Stimulated activated CD8-positive, alpha-beta memory T cell treated with anti-CD3 and anti-CD28 coated beads, Interleukin-15, amount 100 ng/mL, for 48 hours (primary cell): ENCODE measurements at regions not wholly inside any gene's neighbourhood (a gene's known extent, or its start where the extent isn't known, plus 50 kb on each side); places are given as distances from the start of the nearest gene placed in this dataset.

Source experiments
- DNase-seq, 2 donors: peaks; one replicate each; pipeline ENCODE4 v3.0.0-alpha.2; 2020; ENCODE audit warnings: low read depth in 2 of 2

DNA sequence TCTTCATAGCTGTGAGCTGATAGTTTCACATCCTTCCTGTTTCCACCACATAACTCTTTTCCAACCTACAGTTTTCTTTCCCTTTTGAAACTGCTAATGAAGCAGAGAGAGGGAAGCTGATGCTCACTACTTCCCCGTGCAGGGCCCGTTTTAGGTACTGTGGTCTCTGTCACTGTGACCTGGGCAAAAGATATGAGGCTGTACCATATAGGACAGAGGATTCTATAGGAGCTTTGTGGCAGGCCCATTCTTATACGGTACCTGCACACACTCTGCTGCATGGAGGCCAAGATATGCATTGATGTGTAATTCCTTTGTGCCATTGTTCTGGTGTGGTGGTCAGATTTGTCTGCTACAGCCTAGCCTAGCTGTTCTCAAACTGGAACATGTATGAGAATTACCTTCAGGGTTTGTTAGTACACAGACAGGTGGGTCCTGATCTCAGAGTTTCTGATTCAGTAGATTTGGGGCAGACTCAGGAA, 577.3 kb downstream of the LMO7 start:
- DNase-seq: no peak

DNA sequence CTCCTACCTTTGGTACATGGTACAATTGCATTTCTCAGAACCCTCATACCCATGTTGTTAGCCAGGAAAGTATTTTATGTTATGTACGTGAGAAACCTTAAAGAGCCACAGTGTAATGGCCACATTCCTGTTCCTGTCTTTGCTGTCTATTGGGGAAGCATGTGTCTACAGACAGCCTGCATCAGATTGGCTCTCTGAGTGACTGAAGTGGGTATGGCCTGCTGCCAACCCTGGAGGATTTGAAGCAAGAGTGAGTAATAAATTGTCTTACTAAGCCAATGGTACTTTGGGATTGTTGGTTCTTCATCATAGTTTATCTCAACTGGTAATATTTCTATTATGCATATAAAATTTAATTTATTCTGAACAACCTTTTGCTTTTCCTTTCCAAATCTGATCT, 574.1 kb downstream of the LMO7 start:
- DNase-seq: no peak

DNA sequence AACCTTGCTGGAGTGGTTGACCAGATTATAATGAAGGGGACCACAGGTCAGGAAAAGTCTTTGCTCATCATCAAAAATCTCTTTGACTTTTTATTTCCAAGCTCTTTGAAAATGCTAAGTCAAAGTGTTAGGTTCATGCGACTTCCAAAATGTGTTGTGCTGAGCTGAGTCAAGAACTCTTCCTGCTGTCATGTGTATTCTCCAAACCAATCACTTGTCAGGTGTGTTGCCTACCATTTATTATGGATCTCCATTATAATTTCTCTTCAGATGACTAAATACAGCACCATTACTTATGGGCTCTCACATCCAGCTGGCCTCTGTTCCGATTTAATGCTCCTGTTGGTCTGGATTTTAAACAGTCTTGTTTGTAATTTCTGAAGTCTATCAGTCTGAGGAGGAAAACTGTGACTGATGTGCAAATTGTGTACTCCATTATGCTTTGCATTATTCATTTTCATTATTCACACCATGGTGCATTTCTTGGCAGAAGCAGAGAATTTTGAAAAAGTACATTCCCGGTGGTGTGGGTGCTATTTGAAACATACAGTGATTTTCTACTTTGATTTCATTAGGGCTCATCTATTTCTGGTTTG, 562.5 kb downstream of the LMO7 start:
- no peak for DNase-seq

DNA sequence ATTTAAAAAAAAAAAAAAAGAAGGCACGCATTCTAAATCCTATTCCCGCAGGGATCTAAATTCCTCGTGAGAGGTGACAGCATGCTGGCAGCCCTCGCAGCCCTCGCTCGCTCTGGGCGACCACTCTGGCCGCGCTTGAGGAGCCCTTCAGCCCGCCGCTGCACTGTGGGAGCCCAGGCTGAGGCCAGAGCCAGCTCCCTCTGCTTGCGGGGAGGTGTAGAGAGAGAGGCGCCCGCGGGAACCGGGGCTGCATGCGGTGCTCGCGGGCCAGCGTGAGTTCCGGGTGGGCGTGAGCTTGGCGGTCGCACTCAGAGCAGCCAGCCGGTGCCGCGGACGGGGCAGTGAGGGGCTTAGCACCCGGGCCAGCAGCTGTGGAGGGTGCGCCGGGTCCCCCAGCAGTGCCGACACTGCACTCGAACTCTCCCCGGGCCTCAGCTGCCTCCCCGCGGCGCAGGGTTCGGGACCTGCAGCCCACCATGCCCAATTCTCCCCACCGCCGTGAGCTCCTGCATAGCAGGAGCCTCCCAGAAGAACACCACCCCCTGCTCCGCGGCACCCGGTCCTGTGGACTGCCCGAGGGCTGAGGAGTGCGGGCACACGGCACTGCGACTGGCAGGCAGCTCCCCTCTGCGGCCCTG, 553.9 kb downstream of the LMO7 start:
- no peak for DNase-seq

DNA sequence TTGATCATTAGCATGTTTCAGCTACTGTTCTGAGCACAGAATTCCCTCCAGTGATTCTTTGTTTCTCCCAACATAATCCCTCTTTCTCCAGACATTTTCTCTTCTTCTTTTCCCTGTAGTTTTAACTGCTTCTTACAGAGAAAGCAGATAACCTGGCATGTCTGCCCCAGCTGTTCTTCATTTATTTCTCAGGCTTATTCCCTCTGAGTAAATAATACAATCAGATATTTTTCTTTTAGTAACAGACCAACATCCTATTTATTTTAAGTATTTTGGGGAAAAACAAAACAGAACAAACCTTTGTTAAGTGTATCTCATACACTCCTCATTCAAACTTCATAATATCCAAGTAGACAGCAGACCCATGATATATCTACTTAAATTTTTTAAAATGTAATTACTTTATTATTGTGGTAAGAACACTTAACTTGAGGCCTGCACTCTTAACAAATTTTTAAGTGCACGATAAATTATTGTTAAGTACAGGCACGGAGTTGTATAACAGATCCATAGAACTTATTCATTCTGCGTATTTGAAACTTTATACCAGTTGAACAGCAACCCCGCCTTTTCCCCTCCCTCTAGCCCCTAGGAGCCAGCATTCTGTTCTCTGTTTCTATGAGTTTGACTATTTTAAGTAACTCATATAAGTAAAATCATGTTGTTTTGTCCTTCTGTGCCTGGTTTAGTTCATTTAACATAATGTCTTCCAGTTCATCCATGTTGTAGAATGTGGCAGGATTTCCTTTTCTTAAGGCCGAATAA, 540.0 kb downstream of the LMO7 start:
- DNase-seq: no peak

DNA sequence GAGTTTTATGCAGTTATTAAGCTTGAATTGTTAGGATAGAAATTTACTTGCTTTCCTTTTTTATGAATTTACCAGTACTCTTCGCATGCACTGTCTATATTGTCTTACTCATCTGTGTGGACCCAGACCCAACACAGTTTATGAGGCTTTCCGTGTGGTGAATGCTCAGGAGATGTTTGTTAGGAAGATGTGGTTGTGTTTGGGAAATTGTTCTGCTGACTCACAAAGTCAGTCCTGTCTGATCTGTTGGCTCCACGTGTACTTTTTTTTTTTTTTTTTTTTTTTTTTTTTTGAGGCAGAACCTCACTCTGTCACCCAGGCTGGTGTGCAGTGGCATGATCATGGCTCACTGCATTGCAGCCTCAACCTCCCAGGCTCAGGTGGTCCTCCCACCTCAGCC, 532.5 kb downstream of the LMO7 start:
- DNase-seq: no peak

DNA sequence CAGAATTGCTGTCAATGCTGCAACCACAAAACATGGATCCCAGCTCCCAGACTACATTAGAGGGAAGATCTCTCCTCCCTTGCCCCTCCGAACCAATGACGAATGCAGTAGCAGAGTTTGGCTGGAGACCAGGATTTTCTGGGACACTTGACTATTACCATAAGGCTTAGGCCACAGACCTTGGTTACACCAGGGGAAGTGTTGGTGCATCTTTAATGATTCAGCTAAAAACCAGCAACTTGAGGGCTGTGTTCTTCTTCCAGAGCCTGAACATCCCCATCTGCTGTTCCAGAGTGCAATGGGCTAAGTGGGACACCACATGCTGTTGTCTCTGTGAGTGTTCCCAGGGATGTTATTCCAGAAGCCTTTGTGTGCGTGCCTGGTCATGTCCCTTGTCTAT, 528.2 kb downstream of the LMO7 start:
- DNase-seq: no peak

DNA sequence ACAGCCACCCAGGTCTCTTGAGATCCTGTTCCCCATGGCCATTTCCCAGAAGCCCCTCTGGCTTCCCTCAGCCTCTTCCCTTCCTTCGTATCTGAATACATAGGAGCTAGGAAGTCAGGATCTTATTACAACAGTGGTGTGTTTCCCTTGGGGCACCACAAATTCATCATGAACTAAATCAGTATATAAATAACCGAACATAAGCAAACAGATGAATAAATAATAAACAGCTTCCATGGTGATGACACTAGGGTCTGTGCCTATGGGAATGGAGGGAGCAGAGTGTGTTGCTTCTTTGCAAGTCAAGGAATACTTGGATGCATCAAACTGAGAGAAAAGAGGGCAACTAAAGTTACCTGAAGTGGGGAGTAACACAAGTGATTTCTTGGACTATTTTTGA, 527.6 kb downstream of the LMO7 start:
- DNase-seq: no peak

DNA sequence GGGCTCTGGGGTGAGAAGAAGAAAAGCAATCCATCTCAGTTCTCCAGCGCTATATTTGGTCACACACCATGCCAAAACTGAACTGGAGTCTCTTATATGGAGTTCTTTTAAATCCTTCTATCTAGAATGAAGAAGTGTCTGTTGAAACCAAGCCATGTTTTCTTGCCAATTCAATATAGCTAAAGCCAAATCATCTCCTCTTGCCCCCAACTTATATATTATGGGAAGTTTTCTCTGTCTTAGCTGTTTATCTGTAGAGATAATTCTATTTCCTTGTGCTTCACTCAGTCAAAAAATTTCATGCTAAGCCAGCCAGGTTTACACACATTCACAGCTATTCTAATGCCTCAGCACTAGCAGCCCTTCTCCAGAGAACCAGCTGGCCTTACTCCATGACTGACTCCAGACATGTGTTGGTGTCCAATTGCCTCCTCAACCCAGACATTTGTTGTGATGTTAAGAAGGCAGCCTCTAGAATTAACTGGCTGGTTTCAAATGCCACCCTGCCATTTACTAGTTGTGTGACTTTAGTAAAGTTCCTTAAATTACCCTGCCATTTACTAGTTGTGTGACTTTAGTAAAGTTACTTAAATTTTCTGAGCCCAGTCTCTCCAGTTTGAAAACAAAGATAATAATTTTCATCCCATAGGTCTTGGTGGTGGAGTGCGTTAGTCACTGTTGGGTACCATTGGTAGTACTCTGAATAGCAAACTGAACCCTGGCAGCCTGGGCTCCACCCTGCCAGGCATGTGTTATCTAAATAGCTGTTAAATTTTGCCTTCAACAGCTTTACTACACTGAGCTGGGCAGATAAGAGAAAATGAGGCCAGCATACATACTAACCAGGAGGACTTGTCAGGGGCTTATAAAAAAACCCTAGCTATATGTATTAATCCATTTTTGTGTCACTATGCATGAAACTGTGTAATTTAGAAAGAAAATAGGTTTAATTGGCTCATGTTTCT, 525.1 kb downstream of the LMO7 start:
- no peak for DNase-seq

DNA sequence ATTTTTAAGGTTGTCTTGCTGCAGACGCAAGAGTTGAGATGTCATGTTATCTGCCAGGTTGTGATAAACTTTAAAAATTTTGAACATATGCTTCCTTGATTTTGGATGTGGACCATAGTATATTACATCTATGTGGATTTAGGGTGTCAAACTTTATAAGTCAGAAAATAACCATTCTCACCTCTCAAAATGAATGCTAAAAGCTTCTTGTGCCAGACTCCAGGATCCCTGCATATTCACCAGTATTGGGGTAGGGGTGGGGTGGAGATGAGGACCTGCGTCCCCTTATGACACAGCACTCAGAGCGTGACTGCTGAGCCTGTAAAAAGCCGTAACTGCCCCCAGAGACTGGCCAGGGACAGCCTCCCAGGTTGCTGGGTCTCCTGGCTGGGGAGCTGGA, 524.4 kb downstream of the LMO7 start:
- DNase-seq: no peak

DNA sequence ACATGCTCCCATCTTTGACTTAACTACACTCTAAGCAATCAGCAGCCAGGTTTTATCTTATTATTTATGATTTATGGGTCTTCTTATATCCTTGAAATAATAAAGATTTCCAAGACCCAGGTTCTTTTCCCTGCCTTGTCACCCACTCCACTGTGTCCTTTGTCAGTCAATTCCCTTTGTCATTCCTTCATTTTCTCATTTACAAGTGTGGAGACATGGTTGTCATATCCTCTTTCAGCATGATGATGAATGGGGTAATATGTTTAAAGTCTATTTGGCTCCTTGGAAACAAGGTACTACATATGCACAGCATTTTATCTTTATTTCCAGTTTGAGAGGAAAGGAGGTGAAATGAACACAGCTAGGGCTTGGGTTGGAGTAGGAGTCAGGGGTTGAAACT, 521.8 kb downstream of the LMO7 start:
- DNase-seq: no peak

DNA sequence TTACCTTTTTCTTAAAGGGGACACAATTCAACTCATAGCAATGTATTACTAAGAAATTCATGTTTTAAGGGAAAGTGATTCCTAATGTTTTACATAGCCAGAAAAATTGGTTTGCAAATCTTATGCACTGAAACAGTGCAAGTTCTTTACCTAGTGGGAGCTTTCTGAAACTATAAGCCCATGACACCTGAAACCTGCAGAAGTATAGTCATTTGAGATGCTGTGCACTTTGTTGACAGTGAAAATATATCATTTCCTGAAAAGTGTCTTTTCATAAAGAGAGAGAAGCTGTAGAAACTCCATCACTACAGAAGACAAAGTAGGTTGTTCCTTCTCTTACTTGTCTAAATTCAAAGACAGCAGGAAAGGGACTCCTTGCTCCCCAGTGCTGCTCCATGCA, 517.1 kb downstream of the LMO7 start:
- DNase-seq: no peak

DNA sequence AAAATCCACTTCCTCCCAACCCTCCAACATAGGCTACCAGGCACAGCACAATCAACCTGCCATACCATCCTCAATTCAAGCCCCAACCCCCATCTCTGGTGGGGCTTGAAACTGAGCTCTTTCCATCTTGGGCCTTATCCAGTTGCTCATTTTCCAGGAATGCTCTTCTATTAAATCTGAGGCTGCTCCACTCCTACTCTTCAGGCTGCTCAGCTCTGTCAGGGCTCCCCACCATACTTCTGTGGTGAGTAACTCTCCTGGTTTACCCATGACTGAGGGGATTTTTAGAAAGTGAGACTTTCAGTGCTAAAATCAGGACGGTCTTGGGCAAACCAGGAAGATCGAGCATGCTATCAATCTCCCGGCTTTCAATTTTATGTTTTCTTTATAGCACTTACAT, 512.8 kb downstream of the LMO7 start:
- DNase-seq: no peak

DNA sequence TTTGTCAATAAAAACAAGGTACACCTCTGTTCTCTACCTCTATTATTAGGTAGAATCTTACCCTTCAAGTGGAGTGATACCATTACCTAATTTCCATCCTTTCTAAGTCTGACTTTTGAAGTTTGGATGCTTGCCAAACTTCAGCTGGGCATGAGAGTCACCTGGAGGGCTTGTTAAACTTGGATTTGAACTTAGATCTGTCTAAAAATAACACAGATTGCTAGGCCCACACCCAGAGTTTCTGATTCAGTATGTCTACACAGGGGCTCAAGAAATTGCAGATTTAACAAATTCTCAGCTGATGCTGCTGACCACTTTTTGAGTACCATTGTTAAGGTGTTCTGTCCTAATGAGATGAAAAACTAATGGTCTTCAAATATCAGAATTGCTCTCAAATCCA, 512.2 kb downstream of the LMO7 start:
- DNase-seq: no peak

DNA sequence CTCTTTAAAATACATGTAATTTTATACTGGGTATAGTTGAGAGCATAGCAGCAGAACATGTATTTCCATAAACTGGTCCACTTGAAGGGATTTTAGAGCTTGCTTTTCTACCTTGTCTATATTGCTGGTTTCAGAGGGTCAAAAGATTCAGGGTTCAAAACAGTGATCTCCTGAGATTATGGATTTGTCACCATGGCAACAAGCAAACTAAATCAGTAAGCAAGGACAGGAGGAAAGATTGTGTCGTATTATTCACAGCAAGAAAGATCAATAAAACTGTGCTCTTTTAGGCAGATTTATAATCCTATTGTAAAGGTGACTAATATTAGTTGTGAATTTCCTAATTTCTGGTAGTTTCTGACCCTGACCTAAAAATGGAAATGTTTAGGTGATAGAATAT, 496.4 kb downstream of the LMO7 start:
- DNase-seq: no peak

DNA sequence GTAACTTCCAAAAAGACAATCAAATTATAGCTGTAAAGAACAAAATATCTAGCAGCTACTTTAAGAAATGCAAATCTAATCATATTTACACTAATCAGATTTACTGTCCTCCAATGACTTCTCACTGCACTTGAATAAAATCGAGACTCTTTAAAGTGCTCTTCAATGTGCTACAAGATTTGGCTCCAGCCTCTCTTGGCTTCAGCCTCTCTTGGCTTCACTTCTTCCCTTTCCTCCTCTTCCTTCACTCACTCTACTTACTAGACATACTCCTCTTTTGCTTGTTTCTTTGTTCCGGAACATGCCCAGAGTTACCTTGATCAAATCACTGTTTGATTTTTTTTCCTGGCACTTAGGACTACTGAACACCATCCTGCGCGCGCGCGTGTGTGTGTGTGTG, 495.4 kb downstream of the LMO7 start:
- no peak for DNase-seq

DNA sequence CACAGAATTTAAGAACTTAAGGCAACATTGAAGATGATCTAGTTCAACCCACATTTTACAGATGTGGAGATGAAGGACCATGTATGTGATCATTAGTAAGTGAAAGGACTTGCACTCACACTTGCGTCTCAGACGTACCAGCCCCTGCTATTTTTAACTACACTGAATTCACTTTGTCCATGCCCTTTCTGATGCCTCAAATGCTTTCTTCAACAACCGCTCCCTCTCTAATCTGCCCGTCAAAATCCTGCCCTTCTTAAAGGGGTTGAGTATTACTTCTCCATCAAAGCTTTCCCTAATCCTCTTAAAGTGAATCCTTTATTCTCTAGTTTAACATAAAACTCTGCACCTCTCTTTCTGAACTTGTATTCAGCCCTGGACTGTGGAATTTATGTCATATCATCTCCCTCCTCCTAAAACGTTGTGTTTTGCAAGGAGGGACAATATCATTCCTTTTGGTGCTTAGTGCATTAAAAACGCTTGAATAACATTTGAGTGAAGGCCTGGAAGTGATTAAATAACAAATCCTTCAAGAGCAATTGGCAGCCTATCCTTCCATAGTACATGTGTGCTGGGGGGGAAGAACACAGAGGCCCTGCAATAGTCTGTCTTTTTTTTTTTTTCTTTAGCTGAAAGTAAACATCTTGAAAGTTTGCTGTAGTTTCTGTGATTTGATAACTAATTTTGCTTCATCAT, 493.3 kb downstream of the LMO7 start:
- DNase-seq: no peak

DNA sequence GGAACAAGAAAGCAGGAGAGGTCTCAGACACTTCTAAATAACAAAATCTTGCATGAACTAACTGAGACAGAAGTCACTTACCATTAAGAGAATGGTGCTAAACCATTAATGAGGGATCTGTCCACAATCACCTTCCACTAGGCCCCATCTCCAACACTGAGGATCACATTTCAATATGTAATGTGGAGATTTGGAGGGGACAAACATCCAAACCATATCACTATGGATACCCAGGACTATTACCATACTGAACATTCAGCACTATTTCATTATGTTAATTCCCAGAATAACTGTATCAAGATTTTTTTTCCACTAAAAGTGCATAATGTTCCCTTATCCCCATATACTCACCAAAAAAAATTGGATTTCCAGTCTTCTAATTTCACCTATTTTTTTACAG, 491.8 kb downstream of the LMO7 start:
- DNase-seq: no peak

DNA sequence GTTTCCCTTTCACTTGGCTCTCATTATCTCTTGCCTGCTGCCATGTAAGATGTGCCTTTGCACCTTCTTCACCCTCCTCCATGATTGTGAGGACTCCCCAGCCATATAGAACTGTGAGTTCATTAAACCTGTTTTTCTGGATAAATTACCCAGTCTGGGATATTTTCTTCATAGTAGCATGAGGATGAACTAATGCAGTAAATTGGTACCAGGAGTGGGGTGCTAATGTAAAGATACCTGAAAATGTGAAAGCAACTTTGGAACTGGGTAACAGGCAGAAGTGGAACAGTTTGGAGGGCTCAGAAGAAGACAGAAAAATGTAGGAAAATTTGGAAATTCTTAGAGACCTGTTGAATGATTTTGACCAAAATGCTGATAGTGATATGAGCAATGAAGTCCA, 487.4 kb downstream of the LMO7 start:
- no peak for DNase-seq

DNA sequence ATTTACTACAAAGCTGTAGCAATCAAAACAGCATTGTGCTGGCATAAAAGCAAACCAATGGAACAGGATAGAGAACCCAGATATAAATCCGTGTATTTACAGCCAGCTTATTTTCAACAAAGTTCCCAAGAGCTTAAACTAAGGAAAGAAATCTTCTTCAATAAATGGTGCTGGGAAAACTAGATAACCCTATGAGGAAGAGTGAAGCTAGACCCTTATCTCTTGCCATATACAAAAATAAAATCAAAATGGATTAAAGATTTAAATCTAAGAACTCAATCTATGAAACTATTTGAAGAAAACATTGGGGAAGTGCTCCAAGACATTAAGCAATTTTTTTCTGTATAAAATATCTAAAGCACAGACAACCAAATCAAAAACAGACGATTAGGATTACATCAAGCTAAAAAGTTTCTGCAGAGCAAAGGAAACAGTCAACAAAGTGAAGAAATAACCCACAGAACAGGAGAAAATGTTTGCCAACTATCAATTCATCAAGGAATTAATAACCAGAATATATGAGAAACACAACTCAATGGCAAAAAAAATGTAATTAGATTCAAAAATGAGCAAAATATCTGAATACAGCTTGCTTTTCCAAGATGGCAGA, 480.7 kb downstream of the LMO7 start:
- no peak for DNase-seq

DNA sequence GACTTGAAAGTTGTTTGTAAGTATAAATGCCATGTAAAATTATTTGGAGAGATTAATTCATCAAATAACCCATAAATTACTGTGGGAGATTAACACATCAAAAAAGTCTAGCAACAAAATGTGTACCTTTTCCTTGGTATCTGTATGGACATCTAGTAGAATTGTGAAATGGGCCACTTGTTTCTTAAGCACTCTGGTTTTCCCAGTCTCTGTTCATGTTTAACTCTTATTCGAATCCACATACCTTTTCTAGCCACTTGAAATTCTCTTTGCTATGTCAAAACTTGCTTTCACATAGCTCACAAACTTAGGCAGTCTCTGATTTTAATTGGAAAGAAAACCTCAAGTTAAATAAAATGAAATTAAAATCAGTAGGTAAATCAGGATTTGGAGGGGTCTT, 470.6 kb downstream of the LMO7 start:
- no peak for DNase-seq
